Kidney (tissue), 13 donors: ENCODE measurements at regions not wholly inside any gene's neighbourhood (a gene's known extent, or its start where the extent isn't known, plus 50 kb on each side); places are given as distances from the start of the nearest gene placed in this dataset.
A peak's percentile ranks its signal among the peaks of the same experiment; 100 is the strongest.

Experiments used
- DNase-seq, 5 donors: peaks; one replicate each; pipeline ENCODE4 v3.0.0-alpha.2; 2013 to 2020
- FAIRE-seq: peaks from 2 replicates; lab custom pipeline; 2012; peaks lifted over from hg19 to GRCh38; lab: Jason Lieb, UNC
- H3K27ac ChIP-seq, 2 donors: one replicate each; pipeline ENCODE4 v1.7.0; 2013; ENCODE audit warnings: low read depth in 2 of 2, low read length in 2 of 2, inconsistent platforms in 1 of 2
- H3K27me3 ChIP-seq: one replicate; pipeline ENCODE4 v1.7.1; 2013; ENCODE audit warnings: low read length, inconsistent platforms; ENCODE audit not compliant: control insufficient read depth, insufficient read depth
- H3K36me3 ChIP-seq, 3 donors: one replicate each; pipeline versions ENCODE4 v1.7.0 to v1.7.1; 2013; ENCODE audit warnings: low read length in 3 of 3, control low read depth in 1 of 3, inconsistent platforms in 1 of 3; ENCODE audit not compliant: insufficient read depth in 3 of 3, control insufficient read depth in 2 of 3
- H3K4me1 ChIP-seq, 3 donors: one replicate each; pipeline versions ENCODE4 v1.7.0 to v1.7.1; 2013; ENCODE audit warnings: low read length in 3 of 3, inconsistent platforms in 1 of 3, low read depth in 1 of 3; ENCODE audit not compliant: control insufficient read depth in 2 of 3, insufficient read depth in 2 of 3
- H3K4me3 ChIP-seq, 3 donors: one replicate each; pipeline versions ENCODE4 v1.7.0 to v1.8.1; 2013; ENCODE audit warnings: low read length in 3 of 3, control low read depth in 1 of 3, inconsistent platforms in 1 of 3
- H3K9ac ChIP-seq, 3 donors: one replicate each; pipeline versions ENCODE4 v1.7.0 to v1.7.1; 2013; ENCODE audit warnings: low read length in 3 of 3, control low read depth in 1 of 3, inconsistent platforms in 1 of 3
- H3K9me3 ChIP-seq, 3 donors: one replicate each; pipeline versions ENCODE4 v1.7.0 to v1.7.1; 2013; ENCODE audit warnings: low read length in 3 of 3, control low read depth in 1 of 3, inconsistent platforms in 1 of 3; ENCODE audit not compliant: control insufficient read depth in 2 of 3, insufficient read depth in 1 of 3
- intact Hi-C: fragments of 100-400 bp; cut with DNase I; formaldehyde crosslinking; loops from one replicate; pipeline ENCODE4 v1.11.1; 2022
- TF ChIP-seq, protein P1 (sequence below): IDR thresholded peaks from 3 replicates; pipeline ENCODE4 v1.5.1; 2012; ENCODE audit warnings: mild to moderate bottlenecking, moderate library complexity, borderline replicate concordance; ENCODE audit not compliant: insufficient read depth; ENCODE audit errors: extremely low read depth
- donor health status: control.
- donor health status: control.
- donor health status: control.
- donor health status: control.
- donor health status: control.
- donor health status: DM: yes; HTN: yes; CAD: no.
- donor health status: Normal renal cell carcinoma (clear cell type).

DNA sequence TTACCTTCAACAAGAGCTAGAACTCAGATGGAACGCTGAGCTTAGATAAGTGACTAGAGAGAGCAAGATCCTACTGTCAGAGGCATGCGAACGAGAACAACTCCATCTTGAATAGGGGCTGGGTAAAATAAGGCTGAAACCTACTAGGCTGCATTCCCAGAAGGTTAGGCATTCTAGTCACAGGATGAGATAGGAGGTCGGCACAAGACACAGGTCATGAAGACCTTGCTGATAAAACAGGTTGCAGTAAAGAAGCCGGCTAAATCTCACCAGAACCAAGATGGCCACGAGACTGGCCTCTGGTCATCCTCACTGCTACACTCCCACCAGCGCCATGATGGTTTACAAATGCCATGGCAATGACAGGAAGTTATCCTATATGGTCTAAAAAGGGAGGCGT, 59.6 kb upstream of the PLEKHG3 start:
- TF ChIP-seq, protein P1, sequence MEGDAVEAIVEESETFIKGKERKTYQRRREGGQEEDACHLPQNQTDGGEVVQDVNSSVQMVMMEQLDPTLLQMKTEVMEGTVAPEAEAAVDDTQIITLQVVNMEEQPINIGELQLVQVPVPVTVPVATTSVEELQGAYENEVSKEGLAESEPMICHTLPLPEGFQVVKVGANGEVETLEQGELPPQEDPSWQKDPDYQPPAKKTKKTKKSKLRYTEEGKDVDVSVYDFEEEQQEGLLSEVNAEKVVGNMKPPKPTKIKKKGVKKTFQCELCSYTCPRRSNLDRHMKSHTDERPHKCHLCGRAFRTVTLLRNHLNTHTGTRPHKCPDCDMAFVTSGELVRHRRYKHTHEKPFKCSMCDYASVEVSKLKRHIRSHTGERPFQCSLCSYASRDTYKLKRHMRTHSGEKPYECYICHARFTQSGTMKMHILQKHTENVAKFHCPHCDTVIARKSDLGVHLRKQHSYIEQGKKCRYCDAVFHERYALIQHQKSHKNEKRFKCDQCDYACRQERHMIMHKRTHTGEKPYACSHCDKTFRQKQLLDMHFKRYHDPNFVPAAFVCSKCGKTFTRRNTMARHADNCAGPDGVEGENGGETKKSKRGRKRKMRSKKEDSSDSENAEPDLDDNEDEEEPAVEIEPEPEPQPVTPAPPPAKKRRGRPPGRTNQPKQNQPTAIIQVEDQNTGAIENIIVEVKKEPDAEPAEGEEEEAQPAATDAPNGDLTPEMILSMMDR, result no peak
- Histone ChIP-seq H3K27ac (peak overlapping the region; percentile 22 to 65), H3K4me3 (no peak overlapping the region), H3K4me1 (peaks cover 2 to 14% (median 7%) of the 10 kb centered on the region in 3 donors), H3K27me3 (no peaks in the 10 kb centered on the region), H3K9me3 (no peaks in the 10 kb centered on the region), H3K36me3 (no peaks in the 10 kb centered on the region), H3K9ac (peak overlapping the region in 1 of 3 donors; percentile 20)
- intact Hi-C loops, result no loop called here
- DNase-seq, result no peak
- no peak for FAIRE-seq

DNA sequence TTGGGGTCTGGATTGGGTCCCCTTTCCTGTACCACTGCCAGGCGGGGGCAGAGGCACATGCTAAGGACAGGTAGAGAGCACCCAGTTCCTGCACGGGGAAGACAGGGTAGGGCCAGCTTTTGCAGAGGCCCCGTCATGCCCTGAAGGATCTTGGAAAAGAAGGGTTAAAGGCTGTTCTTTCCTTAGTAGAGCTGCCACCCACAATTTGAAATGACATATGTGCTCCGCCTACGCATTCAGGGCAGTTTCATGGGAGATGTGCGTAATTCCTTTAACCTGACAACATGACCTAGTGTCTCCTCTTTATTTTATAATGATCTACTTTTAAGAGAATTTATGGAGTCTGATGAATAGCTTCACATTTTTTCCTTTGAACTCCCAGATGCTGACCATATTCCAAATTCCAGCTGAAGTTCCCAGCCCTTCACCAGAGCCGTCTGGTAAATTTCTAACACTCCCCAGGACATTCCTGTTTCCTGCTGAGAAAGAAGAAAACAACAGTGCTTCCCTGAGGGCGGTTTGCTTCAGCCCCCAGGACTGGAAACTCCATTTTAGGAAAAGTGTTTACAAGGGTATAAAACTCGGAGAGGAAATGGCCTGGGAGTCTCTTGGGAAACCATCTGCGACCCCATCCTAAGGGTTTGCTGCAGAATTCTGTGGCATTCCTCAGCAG, 58.9 kb upstream of the PLEKHG3 start:
- peak overlapping the region in 1 of 3 donors; percentile 9 for H3K4me3 ChIP-seq
- H3K27ac ChIP-seq, result peak overlapping the region; percentile 22 to 72
- peak overlapping the region in 1 of 3 donors; percentile 20 for H3K9ac ChIP-seq
- peaks cover 2 to 14% (median 7%) of the 10 kb centered on the region in 3 donors for H3K4me1 ChIP-seq
- DNase-seq, result peak; percentile 68 to 95 (median 68)
- no peak for FAIRE-seq
- no peaks in the 10 kb centered on the region for H3K9me3 ChIP-seq
- no peaks in the 10 kb centered on the region for H3K27me3 ChIP-seq
- intact Hi-C loops, result no loop called here
- H3K36me3 ChIP-seq, result no peaks in the 10 kb centered on the region
- TF ChIP-seq, protein P1, result no peak

GRCh38 chr14:64646103-64646502, 58.1 kb upstream of the PLEKHG3 start:
- FAIRE-seq, result no peak
- Histone ChIP-seq H3K4me3 (no peak overlapping the region), H3K9ac (no peak overlapping the region), H3K4me1 (peaks cover 2 to 14% (median 7%) of the 10 kb centered on the region in 3 donors), H3K27ac (no peak overlapping the region), H3K36me3 (no peaks in the 10 kb centered on the region), H3K27me3 (no peaks in the 10 kb centered on the region), H3K9me3 (no peaks in the 10 kb centered on the region)
- DNase-seq, result peak in 1 of 5 donors; percentile 34
- intact Hi-C loops, result no loop called here
- TF ChIP-seq, protein P1, result no peak
